ENCODE measurements at regions not wholly inside any gene's neighbourhood (a gene's known extent, or its start where the extent isn't known, plus 50 kb on each side); places are given as distances from the start of the nearest gene placed in this dataset.

- ChIA-PET POLR2A (no interaction called here), CTCF (no interaction called here)
- DNase-seq (ENCODE audit: extremely low spot score), result no peak
- TF ChIP-seq BHLHE40 (IDR thresholded peaks at IDR 0.05; ENCODE audit: borderline replicate concordance) (no peak), TARDBP (IDR thresholded peaks at IDR 0.05) (no peak), ARNT (IDR thresholded peaks at IDR 0.05) (no peak), PKNOX1 (IDR thresholded peaks at IDR 0.05) (no peak), ZNF384 (IDR thresholded peaks at IDR 0.05) (no peak), CTBP1 (IDR thresholded peaks at IDR 0.05; ENCODE audit: borderline replicate concordance) (no peak), LEF1 (IDR thresholded peaks at IDR 0.05; ENCODE audit: borderline replicate concordance) (no peak), FOXK2 (IDR thresholded peaks at IDR 0.05) (no peak), NFRKB (IDR thresholded peaks at IDR 0.05) (no peak), FOXM1 (IDR thresholded peaks at IDR 0.05; ENCODE audit: borderline replicate concordance) (no peak), FOXA1 (IDR thresholded peaks at IDR 0.05) (no peak), ELF4 (IDR thresholded peaks at IDR 0.05) (no peak), SUZ12 (IDR thresholded peaks at IDR 0.05) (no peak)
Observed at GRCh38 chr13:48775285-48775684, 121.6 kb downstream of the CYSLTR2 start.

GRCh38 chr13:48775804-48776203, 122.1 kb downstream of the CYSLTR2 start:
- no peak for DNase-seq (ENCODE audit: extremely low spot score)
- no peak for TF ChIP-seq FOXK2 (IDR thresholded peaks at IDR 0.05)
- no peak for TF ChIP-seq HDGF (IDR thresholded peaks at IDR 0.05; ENCODE audit: borderline replicate concordance)
- no peak for TF ChIP-seq ARNT (IDR thresholded peaks at IDR 0.05)
- no peak for TF ChIP-seq LEF1 (IDR thresholded peaks at IDR 0.05; ENCODE audit: borderline replicate concordance)
- TF ChIP-seq BHLHE40 (IDR thresholded peaks at IDR 0.05; ENCODE audit: borderline replicate concordance), result no peak
- TF ChIP-seq FOXM1 (IDR thresholded peaks at IDR 0.05; ENCODE audit: borderline replicate concordance), result no peak
- TF ChIP-seq FOXA1 (IDR thresholded peaks at IDR 0.05), result no peak
- TF ChIP-seq CTBP1 (IDR thresholded peaks at IDR 0.05; ENCODE audit: borderline replicate concordance), result no peak
- no peak for TF ChIP-seq PKNOX1 (IDR thresholded peaks at IDR 0.05)
- no peak for TF ChIP-seq ZNF384 (IDR thresholded peaks at IDR 0.05)
- no peak for TF ChIP-seq ELF4 (IDR thresholded peaks at IDR 0.05)
- no peak for TF ChIP-seq NFRKB (IDR thresholded peaks at IDR 0.05)
- TF ChIP-seq SP1 (IDR thresholded peaks at IDR 0.05), result no peak
- CTCF ChIA-PET, result no interaction called here
- POLR2A ChIA-PET, result no interaction called here

DNA sequence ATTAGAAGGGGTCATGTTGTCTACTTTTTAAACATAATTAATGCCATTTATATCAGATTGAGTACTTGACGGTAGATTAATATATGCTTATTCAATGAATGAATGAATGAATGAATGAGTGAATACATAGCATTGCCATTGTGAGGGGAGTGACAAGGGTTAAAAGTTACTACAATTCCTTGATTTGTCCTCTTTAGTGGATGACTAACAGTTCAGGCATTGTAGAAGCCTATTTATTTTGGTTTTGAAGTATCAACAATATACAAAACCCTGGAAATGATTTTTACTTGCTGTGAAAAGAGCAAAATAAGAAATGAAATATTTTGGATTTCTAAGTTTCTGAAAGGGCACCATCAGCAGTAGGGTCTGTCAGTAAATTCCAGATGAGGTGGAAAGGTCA, 122.7 kb downstream of the CYSLTR2 start:
- no peak for DNase-seq (ENCODE audit: extremely low spot score)
- ChIA-PET CTCF (no interaction called here), POLR2A (no interaction called here)
- TF ChIP-seq ZNF384 (IDR thresholded peaks at IDR 0.05), result no peak
- no peak for TF ChIP-seq LEF1 (IDR thresholded peaks at IDR 0.05; ENCODE audit: borderline replicate concordance)
- TF ChIP-seq SUZ12 (IDR thresholded peaks at IDR 0.05), result no peak
- no peak for TF ChIP-seq CTBP1 (IDR thresholded peaks at IDR 0.05; ENCODE audit: borderline replicate concordance)
- no peak for TF ChIP-seq L3MBTL2 (conservative IDR thresholded peaks at IDR 0.05)
- TF ChIP-seq TARDBP (IDR thresholded peaks at IDR 0.05), result no peak
- no peak for TF ChIP-seq BHLHE40 (IDR thresholded peaks at IDR 0.05; ENCODE audit: borderline replicate concordance)
- no peak for TF ChIP-seq HDGF (IDR thresholded peaks at IDR 0.05; ENCODE audit: borderline replicate concordance)
- no peak for TF ChIP-seq PKNOX1 (IDR thresholded peaks at IDR 0.05)
- no peak for TF ChIP-seq NFRKB (IDR thresholded peaks at IDR 0.05)
- TF ChIP-seq FOXK2 (IDR thresholded peaks at IDR 0.05), result no peak
- TF ChIP-seq ARNT (IDR thresholded peaks at IDR 0.05), result no peak
- no peak for TF ChIP-seq SP1 (IDR thresholded peaks at IDR 0.05)

GRCh38 chr13:48778610-48779009, 124.9 kb downstream of the CYSLTR2 start:
- ChIA-PET POLR2A (no interaction called here), CTCF (no interaction called here)
- TF ChIP-seq CTBP1 (IDR thresholded peaks at IDR 0.05; ENCODE audit: borderline replicate concordance), result no peak
- TF ChIP-seq HDGF (IDR thresholded peaks at IDR 0.05; ENCODE audit: borderline replicate concordance), result no peak
- no peak for TF ChIP-seq TARDBP (IDR thresholded peaks at IDR 0.05)
- TF ChIP-seq BHLHE40 (IDR thresholded peaks at IDR 0.05; ENCODE audit: borderline replicate concordance), result no peak
- TF ChIP-seq SP1 (IDR thresholded peaks at IDR 0.05), result no peak
- no peak for TF ChIP-seq ZNF384 (IDR thresholded peaks at IDR 0.05)
- no peak for TF ChIP-seq L3MBTL2 (conservative IDR thresholded peaks at IDR 0.05)
- no peak for TF ChIP-seq SUZ12 (IDR thresholded peaks at IDR 0.05)
- DNase-seq (ENCODE audit: extremely low spot score), result no peak

- TF ChIP-seq FOXA1 (IDR thresholded peaks at IDR 0.05), result no peak
- TF ChIP-seq L3MBTL2 (conservative IDR thresholded peaks at IDR 0.05), result no peak
- POLR2A ChIA-PET, result no interaction called here
- CTCF ChIA-PET, result no interaction called here
- no peak for DNase-seq (ENCODE audit: extremely low spot score)
Observed at GRCh38 chr13:48780713-48781341, 127.1 kb downstream of the CYSLTR2 start.

- DNase-seq (ENCODE audit: extremely low spot score), result no peak
- POLR2A ChIA-PET, result no interaction called here
- TF ChIP-seq FOXM1 (IDR thresholded peaks at IDR 0.05; ENCODE audit: borderline replicate concordance) (no peak), CTBP1 (IDR thresholded peaks at IDR 0.05; ENCODE audit: borderline replicate concordance) (no peak), BHLHE40 (IDR thresholded peaks at IDR 0.05; ENCODE audit: borderline replicate concordance) (no peak), HDGF (IDR thresholded peaks at IDR 0.05; ENCODE audit: borderline replicate concordance) (no peak)
- CTCF ChIA-PET, result no interaction called here
Observed at GRCh38 chr13:48782429-48782840, 128.7 kb downstream of the CYSLTR2 start.

DNA sequence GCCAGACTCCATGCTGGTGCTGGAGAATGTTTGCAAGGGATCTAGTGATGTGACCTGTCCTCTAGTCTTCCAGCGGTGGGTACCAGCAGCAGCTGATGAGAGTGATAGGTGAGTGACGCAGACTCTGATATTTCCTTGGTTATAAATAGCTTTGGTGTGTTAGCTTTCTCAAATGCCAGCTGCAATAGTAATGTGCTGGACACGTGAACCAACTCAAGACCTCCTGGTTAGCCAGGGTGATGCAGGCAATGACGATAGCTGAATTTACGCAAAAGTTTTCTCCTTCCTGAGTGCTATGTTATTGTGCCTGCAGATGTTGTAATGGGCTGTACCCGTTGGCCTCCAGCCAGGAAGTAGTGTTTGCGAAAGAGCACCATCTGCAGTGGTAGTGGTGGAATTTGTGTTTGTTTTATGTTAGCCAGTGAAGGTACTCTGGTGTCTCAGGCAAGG, 129.5 kb downstream of the CYSLTR2 start:
- CTCF ChIA-PET, result no interaction called here
- TF ChIP-seq ZNF384 (IDR thresholded peaks at IDR 0.05), result no peak
- TF ChIP-seq SP1 (IDR thresholded peaks at IDR 0.05), result no peak
- no peak for TF ChIP-seq NFRKB (IDR thresholded peaks at IDR 0.05)
- no peak for TF ChIP-seq FOXM1 (IDR thresholded peaks at IDR 0.05; ENCODE audit: borderline replicate concordance)
- no peak for TF ChIP-seq CTBP1 (IDR thresholded peaks at IDR 0.05; ENCODE audit: borderline replicate concordance)
- TF ChIP-seq PKNOX1 (IDR thresholded peaks at IDR 0.05), result no peak
- TF ChIP-seq L3MBTL2 (conservative IDR thresholded peaks at IDR 0.05), result no peak
- TF ChIP-seq HDGF (IDR thresholded peaks at IDR 0.05; ENCODE audit: borderline replicate concordance), result no peak
- TF ChIP-seq BHLHE40 (IDR thresholded peaks at IDR 0.05; ENCODE audit: borderline replicate concordance), result no peak
- TF ChIP-seq ARNT (IDR thresholded peaks at IDR 0.05), result no peak
- no peak for TF ChIP-seq LEF1 (IDR thresholded peaks at IDR 0.05; ENCODE audit: borderline replicate concordance)
- TF ChIP-seq ELF4 (IDR thresholded peaks at IDR 0.05), result no peak
- no peak for TF ChIP-seq SUZ12 (IDR thresholded peaks at IDR 0.05)
- TF ChIP-seq FOXK2 (IDR thresholded peaks at IDR 0.05), result no peak
- no peak for TF ChIP-seq FOXA1 (IDR thresholded peaks at IDR 0.05)
- TF ChIP-seq TARDBP (IDR thresholded peaks at IDR 0.05), result no peak
- no peak for DNase-seq (ENCODE audit: extremely low spot score)
- POLR2A ChIA-PET, result no interaction called here

Measured in HEK293T (cell line).